Bronchial epithelial cell (primary cell): ENCODE measurements at regions not wholly inside any gene's neighbourhood (a gene's known extent, or its start where the extent isn't known, plus 50 kb on each side); places are given as distances from the start of the nearest gene placed in this dataset.

Experiments used
- DNase-seq: peaks from one replicate; pipeline ENCODE4 v3.0.0-alpha.2; 2010; ENCODE audit warnings: low read depth
- FAIRE-seq: peaks from 2 replicates; lab custom pipeline; 2011; peaks lifted over from hg19 to GRCh38; lab: Jason Lieb, UNC
- H3K27me3 ChIP-seq: 2 replicates; pipeline ENCODE4 v1.5.1; 2011; ENCODE audit warnings: low read length; ENCODE audit not compliant: control insufficient read depth, insufficient read depth
- H3K36me3 ChIP-seq: 2 replicates; pipeline ENCODE4 v1.5.1; 2011; ENCODE audit warnings: low read length; ENCODE audit not compliant: control insufficient read depth, insufficient read depth
- H3K4me3 ChIP-seq: 2 replicates; pipeline ENCODE4 v1.5.1; 2011; ENCODE audit warnings: mild to moderate bottlenecking, low read depth, low read length, control low read depth
- TF ChIP-seq, protein P1 (sequence below): IDR thresholded peaks from 2 replicates; pipeline ENCODE4 v1.5.1; 2011; ENCODE audit warnings: mild to moderate bottlenecking, moderate library complexity, low read length, control low read depth, inconsistent platforms; ENCODE audit not compliant: insufficient read depth, severe bottlenecking

DNA sequence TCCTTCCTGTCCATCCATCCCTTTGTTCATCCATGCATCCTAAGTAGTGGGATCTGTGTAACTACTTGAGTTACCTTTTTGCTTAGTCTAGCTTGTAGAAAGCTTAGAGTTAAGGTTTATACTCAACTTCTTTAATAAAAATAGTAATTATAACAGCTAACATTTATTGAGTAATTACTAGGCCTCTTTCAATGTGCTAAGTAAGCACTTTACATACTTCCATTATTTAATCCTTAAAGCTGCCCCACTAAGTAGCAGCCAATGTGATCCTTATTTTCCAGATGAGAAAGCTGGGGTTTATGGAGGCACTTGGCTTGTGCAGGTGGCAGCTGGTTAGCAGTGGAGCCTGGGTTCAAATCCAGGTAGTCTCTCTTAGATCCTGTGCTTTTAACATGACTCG lies 182.9 kb downstream of the FGF9 start:
- TF ChIP-seq, protein P1, sequence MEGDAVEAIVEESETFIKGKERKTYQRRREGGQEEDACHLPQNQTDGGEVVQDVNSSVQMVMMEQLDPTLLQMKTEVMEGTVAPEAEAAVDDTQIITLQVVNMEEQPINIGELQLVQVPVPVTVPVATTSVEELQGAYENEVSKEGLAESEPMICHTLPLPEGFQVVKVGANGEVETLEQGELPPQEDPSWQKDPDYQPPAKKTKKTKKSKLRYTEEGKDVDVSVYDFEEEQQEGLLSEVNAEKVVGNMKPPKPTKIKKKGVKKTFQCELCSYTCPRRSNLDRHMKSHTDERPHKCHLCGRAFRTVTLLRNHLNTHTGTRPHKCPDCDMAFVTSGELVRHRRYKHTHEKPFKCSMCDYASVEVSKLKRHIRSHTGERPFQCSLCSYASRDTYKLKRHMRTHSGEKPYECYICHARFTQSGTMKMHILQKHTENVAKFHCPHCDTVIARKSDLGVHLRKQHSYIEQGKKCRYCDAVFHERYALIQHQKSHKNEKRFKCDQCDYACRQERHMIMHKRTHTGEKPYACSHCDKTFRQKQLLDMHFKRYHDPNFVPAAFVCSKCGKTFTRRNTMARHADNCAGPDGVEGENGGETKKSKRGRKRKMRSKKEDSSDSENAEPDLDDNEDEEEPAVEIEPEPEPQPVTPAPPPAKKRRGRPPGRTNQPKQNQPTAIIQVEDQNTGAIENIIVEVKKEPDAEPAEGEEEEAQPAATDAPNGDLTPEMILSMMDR, result no peak
- FAIRE-seq, result no peak
- DNase-seq, result no peak
- Histone ChIP-seq H3K27me3 (no peaks in the 10 kb centered on the region), H3K4me3 (no peak overlapping the region), H3K36me3 (no peaks in the 10 kb centered on the region)

DNA sequence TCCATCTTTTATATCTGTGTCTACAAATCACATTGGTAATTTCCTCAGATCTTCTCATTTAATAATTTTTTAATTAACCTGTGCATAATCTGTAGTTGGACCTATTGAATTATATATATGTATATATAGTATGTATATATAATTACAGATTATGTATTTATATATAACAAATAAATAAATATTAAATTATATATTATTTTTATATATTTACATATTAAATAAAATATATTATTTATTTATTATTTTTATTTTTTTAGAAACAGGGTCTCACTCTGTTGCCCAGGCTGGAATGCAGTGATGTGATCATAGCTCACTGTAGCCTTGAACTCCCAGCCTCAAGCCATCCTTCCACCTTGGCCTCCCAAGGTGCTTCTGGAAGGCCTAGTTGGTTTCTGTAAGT lies 197.9 kb downstream of the FGF9 start:
- DNase-seq (no peak), FAIRE-seq (no peak)
- Histone ChIP-seq H3K36me3 (no peaks in the 10 kb centered on the region), H3K4me3 (no peak overlapping the region), H3K27me3 (no peaks in the 10 kb centered on the region)
- TF ChIP-seq, protein P1, result no peak

DNA sequence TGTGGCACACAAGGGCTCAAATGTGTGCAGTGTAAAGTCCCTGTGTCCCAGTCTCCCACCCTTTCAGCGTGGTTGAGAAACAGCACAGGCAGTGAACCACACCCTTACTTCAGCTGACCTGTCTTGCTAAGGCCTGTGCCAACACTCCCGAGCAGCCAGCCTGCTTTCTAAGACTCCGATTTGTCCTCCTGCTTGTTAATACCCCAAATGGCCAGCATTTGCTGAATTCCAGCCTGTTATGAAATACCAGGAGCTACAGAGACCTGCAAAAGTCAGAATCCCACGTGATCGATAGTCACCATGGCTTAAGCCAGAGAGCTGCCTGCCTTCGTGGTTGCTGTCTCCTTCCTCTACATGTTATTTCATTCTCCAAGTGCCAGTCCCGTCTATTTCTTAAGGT lies 200.5 kb downstream of the FGF9 start:
- TF ChIP-seq, protein P1, result no peak
- H3K36me3 ChIP-seq, result no peaks in the 10 kb centered on the region
- peak; percentile 26 for DNase-seq
- no peaks in the 10 kb centered on the region for H3K27me3 ChIP-seq
- no peak for FAIRE-seq
- H3K4me3 ChIP-seq, result no peak overlapping the region

DNA sequence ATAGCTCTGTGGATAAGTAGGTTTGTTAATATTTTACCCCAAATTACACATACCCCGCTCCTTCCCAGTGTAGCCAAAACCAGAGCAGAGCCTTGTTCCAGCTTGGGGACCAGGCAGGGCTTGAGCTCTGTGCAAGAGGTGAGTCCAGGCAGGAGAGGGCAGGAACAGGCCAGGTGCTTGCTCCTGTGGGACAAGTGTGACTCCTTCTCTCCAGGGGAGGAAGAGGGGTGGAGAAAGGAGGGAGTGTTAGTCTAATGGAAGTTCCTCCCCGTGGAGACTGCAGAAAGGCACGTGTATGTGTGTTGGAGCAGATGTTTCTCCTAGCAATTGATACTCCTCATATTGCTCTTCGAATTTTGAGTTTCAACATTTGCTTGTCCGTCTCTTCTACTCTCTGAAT lies 201.0 kb downstream of the FGF9 start:
- no peak for FAIRE-seq
- Histone ChIP-seq H3K4me3 (no peak overlapping the region), H3K36me3 (no peaks in the 10 kb centered on the region), H3K27me3 (no peaks in the 10 kb centered on the region)
- no peak for DNase-seq
- TF ChIP-seq, protein P1, result no peak

DNA sequence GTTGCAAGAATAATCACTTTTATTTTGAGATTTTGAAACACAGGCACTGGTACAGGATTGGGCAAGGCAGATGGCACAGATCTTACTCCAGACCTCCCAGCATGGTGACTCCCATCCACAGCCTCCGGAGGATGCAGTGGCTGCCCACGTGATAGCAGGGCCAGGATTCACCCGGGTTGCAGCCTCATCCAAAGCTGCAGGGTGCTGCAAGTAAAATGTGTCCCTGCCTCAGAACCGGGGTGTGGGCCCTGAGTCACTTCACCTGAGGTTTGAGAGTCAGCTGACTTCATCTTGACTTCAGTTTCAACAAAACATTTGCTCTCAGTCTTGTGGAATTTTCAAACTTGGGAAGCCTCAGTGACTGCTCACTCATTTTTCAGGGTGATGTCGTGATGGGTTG lies 201.9 kb downstream of the FGF9 start:
- FAIRE-seq (no peak), DNase-seq (peak; percentile 52)
- Histone ChIP-seq H3K27me3 (no peaks in the 10 kb centered on the region), H3K36me3 (no peaks in the 10 kb centered on the region), H3K4me3 (no peak overlapping the region)
- TF ChIP-seq, protein P1, result no peak

DNA sequence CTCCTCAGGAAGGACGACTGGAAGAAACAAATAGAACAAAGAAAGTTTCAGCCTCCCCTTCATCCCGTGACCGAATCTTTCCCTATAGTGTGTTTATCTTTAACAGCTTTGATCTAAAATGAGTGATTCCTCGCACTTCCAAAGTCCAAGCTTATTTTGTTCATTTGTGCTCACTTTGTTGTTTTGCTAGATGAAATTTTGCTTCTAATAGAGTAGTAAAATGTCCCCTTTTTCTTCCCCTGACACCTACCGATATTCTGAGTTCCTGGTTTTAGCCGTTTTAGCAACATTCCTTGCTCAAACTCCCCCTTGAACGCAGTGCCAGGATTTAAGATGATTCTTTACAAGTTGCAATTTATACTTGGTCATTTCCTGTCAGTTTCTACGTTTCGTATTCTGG lies 204.2 kb downstream of the FGF9 start:
- no peaks in the 10 kb centered on the region for H3K36me3 ChIP-seq
- TF ChIP-seq, protein P1, result no peak
- H3K27me3 ChIP-seq, result no peaks in the 10 kb centered on the region
- no peak overlapping the region for H3K4me3 ChIP-seq
- DNase-seq (no peak), FAIRE-seq (no peak)
